ENCODE measurements at regions not wholly inside any gene's neighbourhood (a gene's known extent, or its start where the extent isn't known, plus 50 kb on each side); places are given as distances from the start of the nearest gene placed in this dataset.

DNA sequence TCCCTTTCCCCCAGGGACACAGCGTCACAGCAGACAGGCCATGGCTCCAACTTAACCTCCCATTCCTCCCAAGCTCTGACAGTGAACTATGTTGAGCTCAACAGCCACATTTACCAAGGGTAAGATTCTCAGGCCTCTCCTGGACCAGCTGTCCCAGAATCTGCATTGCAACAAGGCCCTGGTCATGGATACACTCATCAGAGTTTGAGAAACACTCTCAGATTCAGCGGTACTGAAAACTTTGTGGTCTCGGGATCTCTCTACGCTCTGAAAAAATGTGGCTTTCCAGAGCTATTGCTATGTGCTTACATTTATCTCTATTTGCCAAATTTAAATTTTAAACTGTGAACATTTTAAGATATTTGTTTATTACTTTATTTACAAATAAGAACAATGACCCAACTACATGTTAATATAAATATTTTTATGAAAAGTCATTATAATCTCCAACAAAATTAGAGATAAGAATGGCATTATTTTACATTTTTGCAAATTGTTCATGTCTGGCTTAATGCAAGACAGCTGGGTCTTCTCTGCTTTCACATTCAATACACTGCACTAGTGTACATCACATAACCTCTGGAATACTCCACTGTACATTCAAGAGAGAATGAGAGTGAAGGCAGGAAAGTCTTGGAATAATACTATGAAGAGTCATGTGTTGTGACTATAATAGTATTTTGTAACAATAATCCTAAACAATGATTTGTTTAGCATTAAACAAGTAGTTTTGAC lies 190.9 kb upstream of the PITRM1 start:
- no peak overlapping the region for H3K27ac ChIP-seq (ENCODE audit: low read length)

DNA sequence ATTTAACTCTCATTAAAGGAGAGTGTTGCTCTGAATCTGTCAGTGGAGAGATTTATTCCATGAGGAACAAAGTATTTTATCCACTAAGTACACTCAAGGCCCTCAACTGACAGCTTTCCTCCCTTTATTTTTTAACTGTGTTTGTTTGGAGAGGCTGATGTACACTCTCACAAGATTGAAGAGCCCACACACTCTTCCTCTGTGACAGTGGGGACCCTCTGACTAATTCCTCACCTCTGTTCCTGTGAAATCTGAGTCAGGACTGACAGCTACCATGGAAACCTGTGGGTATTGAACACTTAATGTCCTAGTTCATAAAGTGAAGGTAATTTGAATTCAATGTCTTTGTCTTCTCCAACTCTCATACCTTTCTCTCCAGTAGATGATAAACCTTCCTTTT lies 189.8 kb upstream of the PITRM1 start:
- Histone ChIP-seq H3K9me3 (ENCODE audit: control insufficient read depth in 2 of 2, low read length in 2 of 2) (peaks cover 0 to 3% of the 10 kb centered on the region in 2 donors), H3K27ac (ENCODE audit: low read length) (no peak overlapping the region), H3K4me1 (ENCODE audit: control insufficient read depth, insufficient read depth, low read length) (no peaks in the 10 kb centered on the region), H3K4me3 (ENCODE audit: low read length in 2 of 2) (no peak overlapping the region), H3K27me3 (ENCODE audit: control insufficient read depth in 1 of 2, insufficient read depth in 2 of 2, low read length in 2 of 2) (no peaks in the 10 kb centered on the region), H3K36me3 (ENCODE audit: control insufficient read depth in 2 of 2, insufficient read depth in 2 of 2, low read length in 2 of 2) (no peaks in the 10 kb centered on the region), H3K9ac (ENCODE audit: low read length in 2 of 2) (no peak overlapping the region)

More for the DNA sequence above, 190.9 kb upstream of the PITRM1 start:
- H3K27me3 ChIP-seq (ENCODE audit: control insufficient read depth in 1 of 2, insufficient read depth in 2 of 2, low read length in 2 of 2) = no peaks in the 10 kb centered on the region
- no peaks in the 10 kb centered on the region for H3K4me1 ChIP-seq (ENCODE audit: control insufficient read depth, insufficient read depth, low read length)
- H3K4me3 ChIP-seq (ENCODE audit: low read length in 2 of 2) = no peak overlapping the region
- H3K36me3 ChIP-seq (ENCODE audit: control insufficient read depth in 2 of 2, insufficient read depth in 2 of 2, low read length in 2 of 2) = no peaks in the 10 kb centered on the region
- H3K9ac ChIP-seq (ENCODE audit: low read length in 2 of 2) = no peak overlapping the region
- H3K9me3 ChIP-seq (ENCODE audit: control insufficient read depth in 2 of 2, low read length in 2 of 2) = peaks cover 0 to 2% of the 10 kb centered on the region in 2 donors

DNA sequence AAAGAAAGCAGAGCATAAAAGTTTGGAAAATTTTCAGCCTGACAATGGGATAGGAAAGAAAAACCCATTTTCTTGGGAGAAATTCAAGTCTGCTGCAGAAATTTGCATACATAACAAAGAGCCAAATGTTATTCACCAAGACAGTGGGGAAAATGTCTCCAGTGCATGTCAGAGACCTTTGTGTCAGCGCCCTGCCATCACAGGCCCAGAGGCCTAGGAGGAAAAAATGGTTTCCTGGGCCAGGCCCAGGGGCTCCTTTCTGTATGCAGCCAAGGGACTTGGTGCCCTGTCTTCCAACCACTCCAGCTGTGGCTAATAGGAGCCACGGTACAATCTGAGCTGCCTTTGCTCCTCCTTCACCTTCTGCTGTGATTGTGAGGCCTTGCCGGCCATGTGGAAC lies 189.1 kb upstream of the PITRM1 start:
- Histone ChIP-seq H3K36me3 (ENCODE audit: control insufficient read depth in 2 of 2, insufficient read depth in 2 of 2, low read length in 2 of 2) (no peaks in the 10 kb centered on the region), H3K27me3 (ENCODE audit: control insufficient read depth in 1 of 2, insufficient read depth in 2 of 2, low read length in 2 of 2) (no peaks in the 10 kb centered on the region), H3K27ac (ENCODE audit: low read length) (no peak overlapping the region), H3K4me3 (ENCODE audit: low read length in 2 of 2) (no peak overlapping the region), H3K9me3 (ENCODE audit: control insufficient read depth in 2 of 2, low read length in 2 of 2) (peaks cover 0 to 3% of the 10 kb centered on the region in 2 donors), H3K9ac (ENCODE audit: low read length in 2 of 2) (no peak overlapping the region), H3K4me1 (ENCODE audit: control insufficient read depth, insufficient read depth, low read length) (no peaks in the 10 kb centered on the region)

DNA sequence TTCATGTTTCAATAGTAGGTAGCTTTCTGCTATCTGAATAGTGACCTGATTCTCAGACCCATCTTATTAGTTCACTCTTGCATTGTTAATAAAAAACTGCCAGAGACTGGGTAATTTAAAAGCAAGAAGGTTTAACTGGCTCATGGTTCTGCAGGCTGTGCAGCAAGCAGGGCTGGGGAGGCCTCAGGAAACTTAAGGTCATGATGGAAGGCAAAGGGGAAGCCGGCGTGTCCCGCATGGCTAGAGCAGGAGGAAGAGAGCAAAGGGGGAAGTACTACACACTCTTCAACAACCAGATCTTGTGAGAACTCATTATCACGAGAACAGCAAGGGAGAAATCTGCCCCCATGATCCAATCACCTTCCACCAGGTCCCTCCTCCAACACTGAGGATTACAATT lies 185.2 kb upstream of the PITRM1 start:
- H3K9ac ChIP-seq (ENCODE audit: low read length in 2 of 2) = no peak overlapping the region
- no peak overlapping the region for H3K27ac ChIP-seq (ENCODE audit: low read length)
- H3K9me3 ChIP-seq (ENCODE audit: control insufficient read depth in 2 of 2, low read length in 2 of 2) = peaks cover 0 to 3% of the 10 kb centered on the region in 2 donors
- H3K4me1 ChIP-seq (ENCODE audit: control insufficient read depth, insufficient read depth, low read length) = peaks cover 3% of the 10 kb centered on the region
- no peak overlapping the region for H3K4me3 ChIP-seq (ENCODE audit: low read length in 2 of 2)
- no peaks in the 10 kb centered on the region for H3K27me3 ChIP-seq (ENCODE audit: control insufficient read depth in 1 of 2, insufficient read depth in 2 of 2, low read length in 2 of 2)
- H3K36me3 ChIP-seq (ENCODE audit: control insufficient read depth in 2 of 2, insufficient read depth in 2 of 2, low read length in 2 of 2) = no peaks in the 10 kb centered on the region

DNA sequence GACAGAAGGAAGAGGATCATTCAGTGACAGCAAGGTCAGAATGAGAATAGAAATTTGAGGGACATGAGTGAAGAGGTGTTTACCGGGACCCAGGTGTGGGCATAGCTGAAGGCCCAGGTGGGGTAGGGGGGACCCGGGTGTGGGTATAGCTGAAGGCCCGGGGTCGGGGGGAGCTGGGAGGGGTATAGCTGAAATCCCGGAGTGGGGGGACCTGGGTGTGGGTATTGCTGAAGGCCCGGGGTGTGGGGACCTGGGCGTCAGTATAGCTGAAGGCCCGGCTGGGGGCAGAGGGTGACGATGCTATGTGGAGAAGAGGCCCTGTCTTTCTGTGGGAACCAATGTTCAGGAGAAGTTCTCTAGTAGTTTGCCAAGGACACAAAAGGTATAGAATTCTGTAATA lies 183.0 kb upstream of the PITRM1 start:
- Histone ChIP-seq H3K27ac (ENCODE audit: low read length) (no peak overlapping the region), H3K4me1 (ENCODE audit: control insufficient read depth, insufficient read depth, low read length) (peaks cover 3% of the 10 kb centered on the region), H3K9ac (ENCODE audit: low read length in 2 of 2) (no peak overlapping the region), H3K27me3 (ENCODE audit: control insufficient read depth in 1 of 2, insufficient read depth in 2 of 2, low read length in 2 of 2) (no peaks in the 10 kb centered on the region), H3K9me3 (ENCODE audit: control insufficient read depth in 2 of 2, low read length in 2 of 2) (peaks cover 0 to 3% of the 10 kb centered on the region in 2 donors), H3K4me3 (ENCODE audit: low read length in 2 of 2) (no peak overlapping the region), H3K36me3 (ENCODE audit: control insufficient read depth in 2 of 2, insufficient read depth in 2 of 2, low read length in 2 of 2) (no peaks in the 10 kb centered on the region)

DNA sequence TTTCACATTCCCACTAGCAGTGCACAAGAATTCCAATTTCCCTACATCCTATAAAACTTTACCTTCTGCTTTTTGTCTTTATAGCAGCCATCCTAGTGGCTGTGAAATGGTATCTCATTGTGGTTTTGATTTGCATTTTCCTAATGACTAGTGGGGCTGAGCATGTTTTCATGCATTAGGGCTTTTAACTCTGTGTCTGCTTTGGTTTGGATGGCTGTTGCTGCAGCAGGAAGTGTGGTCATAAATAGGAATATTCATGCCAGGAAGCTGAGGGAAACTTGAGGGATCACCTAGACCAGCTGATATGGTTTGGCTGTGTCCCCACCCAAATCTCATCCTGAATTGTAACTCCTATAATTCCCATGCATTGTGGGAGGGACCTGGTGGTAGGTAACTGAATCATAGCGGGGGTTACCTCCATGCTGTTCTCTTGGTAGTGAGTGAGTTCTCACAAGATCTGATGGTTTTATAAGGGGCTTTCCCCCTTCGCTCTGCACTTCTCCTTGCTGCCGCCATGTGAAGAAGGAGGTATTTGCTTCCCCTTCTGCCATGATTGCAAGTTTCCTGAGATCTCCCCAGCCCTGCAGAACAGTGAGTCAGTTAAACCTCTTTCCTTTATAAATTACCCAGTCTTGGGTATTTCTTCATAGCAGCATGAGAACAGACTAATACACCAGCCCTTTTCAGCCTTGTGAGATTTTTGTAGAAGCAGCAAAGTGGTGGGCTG lies 181.8 kb upstream of the PITRM1 start:
- Histone ChIP-seq H3K9ac (ENCODE audit: low read length in 2 of 2) (no peak overlapping the region), H3K36me3 (ENCODE audit: control insufficient read depth in 2 of 2, insufficient read depth in 2 of 2, low read length in 2 of 2) (no peaks in the 10 kb centered on the region), H3K27ac (ENCODE audit: low read length) (no peak overlapping the region), H3K4me3 (ENCODE audit: low read length in 2 of 2) (no peak overlapping the region), H3K4me1 (ENCODE audit: control insufficient read depth, insufficient read depth, low read length) (peaks cover 3% of the 10 kb centered on the region), H3K9me3 (ENCODE audit: control insufficient read depth in 2 of 2, low read length in 2 of 2) (peaks cover 0 to 3% of the 10 kb centered on the region in 2 donors), H3K27me3 (ENCODE audit: control insufficient read depth in 1 of 2, insufficient read depth in 2 of 2, low read length in 2 of 2) (no peaks in the 10 kb centered on the region)

DNA sequence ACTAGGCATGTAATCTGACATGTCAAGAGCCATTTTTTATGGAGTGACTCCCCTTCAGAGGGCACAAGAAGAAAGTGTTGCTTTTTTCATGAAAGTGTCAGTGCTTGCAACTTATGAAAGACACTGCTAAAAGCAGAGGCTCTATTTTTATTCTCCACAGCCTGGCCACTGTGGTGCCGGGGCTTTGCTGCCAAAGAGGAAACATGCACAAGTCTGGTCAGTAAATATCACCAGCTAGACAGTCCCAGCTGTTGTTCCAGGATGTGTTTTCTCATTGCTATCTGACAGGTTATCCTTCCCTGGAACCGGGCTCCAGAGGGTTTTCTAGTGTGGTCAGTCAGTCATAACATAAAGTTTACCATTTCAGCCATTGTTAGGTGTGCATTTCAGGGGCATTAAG lies 180.7 kb upstream of the PITRM1 start:
- Histone ChIP-seq H3K4me1 (ENCODE audit: control insufficient read depth, insufficient read depth, low read length) (peaks cover 3% of the 10 kb centered on the region), H3K9ac (ENCODE audit: low read length in 2 of 2) (no peak overlapping the region), H3K27me3 (ENCODE audit: control insufficient read depth in 1 of 2, insufficient read depth in 2 of 2, low read length in 2 of 2) (peaks cover 0 to 4% of the 10 kb centered on the region in 2 donors), H3K27ac (ENCODE audit: low read length) (no peak overlapping the region), H3K4me3 (ENCODE audit: low read length in 2 of 2) (no peak overlapping the region), H3K9me3 (ENCODE audit: control insufficient read depth in 2 of 2, low read length in 2 of 2) (no peaks in the 10 kb centered on the region), H3K36me3 (ENCODE audit: control insufficient read depth in 2 of 2, insufficient read depth in 2 of 2, low read length in 2 of 2) (no peaks in the 10 kb centered on the region)

DNA sequence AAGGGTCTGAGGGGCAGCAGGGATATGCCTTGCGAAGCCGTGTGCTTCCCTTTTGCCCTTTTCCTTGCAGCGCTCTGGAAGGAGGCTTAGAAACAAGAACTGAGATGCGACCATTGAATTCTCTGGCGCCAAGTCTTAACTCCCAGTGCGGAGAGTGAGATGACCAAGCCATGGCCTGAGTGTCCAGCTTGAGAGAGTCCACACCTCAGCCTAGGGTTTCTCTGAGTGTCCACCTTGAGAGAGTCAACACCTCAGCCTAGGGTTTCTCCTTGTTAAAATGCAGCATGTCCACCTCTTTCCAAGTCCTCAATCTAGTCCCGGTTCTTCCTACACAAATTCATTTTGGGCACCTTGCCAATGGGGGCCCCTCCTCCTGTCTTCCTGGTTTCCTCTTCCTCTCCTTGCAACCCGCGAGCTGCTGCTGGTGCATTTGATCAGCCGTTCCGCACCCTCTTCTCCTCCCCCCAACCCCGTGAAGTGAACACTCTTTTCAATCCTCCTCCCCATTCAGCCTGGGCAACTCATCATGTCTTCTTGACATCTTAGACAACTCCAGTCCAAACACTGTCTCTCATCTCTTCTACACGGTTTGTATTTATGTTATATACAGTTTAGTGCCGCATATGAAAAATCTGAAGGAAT lies 178.2 kb upstream of the PITRM1 start:
- H3K27ac ChIP-seq (ENCODE audit: low read length) = no peak overlapping the region
- no peaks in the 10 kb centered on the region for H3K9me3 ChIP-seq (ENCODE audit: control insufficient read depth in 2 of 2, low read length in 2 of 2)
- H3K4me1 ChIP-seq (ENCODE audit: control insufficient read depth, insufficient read depth, low read length) = peaks cover 3% of the 10 kb centered on the region
- H3K9ac ChIP-seq (ENCODE audit: low read length in 2 of 2) = no peak overlapping the region
- H3K27me3 ChIP-seq (ENCODE audit: control insufficient read depth in 1 of 2, insufficient read depth in 2 of 2, low read length in 2 of 2) = peaks cover 0 to 4% of the 10 kb centered on the region in 2 donors
- H3K36me3 ChIP-seq (ENCODE audit: control insufficient read depth in 2 of 2, insufficient read depth in 2 of 2, low read length in 2 of 2) = no peaks in the 10 kb centered on the region
- H3K4me3 ChIP-seq (ENCODE audit: low read length in 2 of 2) = no peak overlapping the region

DNA sequence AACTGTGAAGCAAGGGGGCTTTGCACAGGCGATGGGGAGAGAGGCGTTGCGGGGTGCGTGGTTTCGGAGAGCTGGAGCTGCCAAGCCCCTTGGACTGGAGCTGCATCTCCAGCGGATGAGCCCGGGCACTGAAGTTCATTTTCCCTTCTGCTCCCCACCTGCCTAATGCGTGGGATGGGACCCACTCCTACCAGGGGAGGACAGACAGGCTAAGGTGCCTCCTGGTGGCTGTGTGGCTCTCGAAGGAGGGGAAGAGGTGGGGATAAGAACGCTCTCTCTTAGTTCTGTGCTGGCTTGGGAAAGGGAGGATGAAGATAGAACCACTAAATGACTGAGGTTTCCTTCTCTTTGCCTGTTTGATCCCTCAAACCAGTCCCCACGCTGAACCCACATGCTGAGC lies 177.6 kb upstream of the PITRM1 start:
- Histone ChIP-seq H3K9ac (ENCODE audit: low read length in 2 of 2) (no peak overlapping the region), H3K4me1 (ENCODE audit: control insufficient read depth, insufficient read depth, low read length) (peaks cover 3% of the 10 kb centered on the region), H3K27ac (ENCODE audit: low read length) (no peak overlapping the region), H3K9me3 (ENCODE audit: control insufficient read depth in 2 of 2, low read length in 2 of 2) (no peaks in the 10 kb centered on the region), H3K4me3 (ENCODE audit: low read length in 2 of 2) (no peak overlapping the region), H3K36me3 (ENCODE audit: control insufficient read depth in 2 of 2, insufficient read depth in 2 of 2, low read length in 2 of 2) (no peaks in the 10 kb centered on the region), H3K27me3 (ENCODE audit: control insufficient read depth in 1 of 2, insufficient read depth in 2 of 2, low read length in 2 of 2) (peaks cover 0 to 4% of the 10 kb centered on the region in 2 donors)

DNA sequence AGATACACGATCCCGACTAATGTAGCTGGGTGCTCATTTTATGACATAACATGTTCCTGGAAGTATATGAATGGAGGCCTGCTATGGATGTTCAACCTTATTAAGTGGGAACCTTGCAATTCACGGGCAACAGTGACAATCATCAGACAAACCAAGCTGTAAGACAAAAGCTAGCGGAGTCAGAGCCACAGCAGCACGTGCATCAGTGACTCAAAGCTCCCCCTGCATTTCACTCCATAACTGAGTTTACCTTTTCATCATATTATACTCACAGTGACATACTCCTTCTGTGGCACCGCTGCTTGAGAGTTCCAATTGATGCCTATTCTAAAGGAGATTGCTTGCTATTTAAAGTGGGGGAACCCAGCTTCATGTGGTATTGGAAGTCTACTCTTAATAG lies 176.0 kb upstream of the PITRM1 start:
- H3K27ac ChIP-seq (ENCODE audit: low read length) = no peak overlapping the region
- peaks cover 0 to 4% of the 10 kb centered on the region in 2 donors for H3K27me3 ChIP-seq (ENCODE audit: control insufficient read depth in 1 of 2, insufficient read depth in 2 of 2, low read length in 2 of 2)
- H3K9ac ChIP-seq (ENCODE audit: low read length in 2 of 2) = no peak overlapping the region
- no peaks in the 10 kb centered on the region for H3K9me3 ChIP-seq (ENCODE audit: control insufficient read depth in 2 of 2, low read length in 2 of 2)
- no peak overlapping the region for H3K4me3 ChIP-seq (ENCODE audit: low read length in 2 of 2)
- H3K4me1 ChIP-seq (ENCODE audit: control insufficient read depth, insufficient read depth, low read length) = peaks cover 3% of the 10 kb centered on the region
- no peaks in the 10 kb centered on the region for H3K36me3 ChIP-seq (ENCODE audit: control insufficient read depth in 2 of 2, insufficient read depth in 2 of 2, low read length in 2 of 2)
